ENCODE measurements at regions not wholly inside any gene's neighbourhood (a gene's known extent, or its start where the extent isn't known, plus 50 kb on each side); places are given as distances from the start of the nearest gene placed in this dataset.

DNA sequence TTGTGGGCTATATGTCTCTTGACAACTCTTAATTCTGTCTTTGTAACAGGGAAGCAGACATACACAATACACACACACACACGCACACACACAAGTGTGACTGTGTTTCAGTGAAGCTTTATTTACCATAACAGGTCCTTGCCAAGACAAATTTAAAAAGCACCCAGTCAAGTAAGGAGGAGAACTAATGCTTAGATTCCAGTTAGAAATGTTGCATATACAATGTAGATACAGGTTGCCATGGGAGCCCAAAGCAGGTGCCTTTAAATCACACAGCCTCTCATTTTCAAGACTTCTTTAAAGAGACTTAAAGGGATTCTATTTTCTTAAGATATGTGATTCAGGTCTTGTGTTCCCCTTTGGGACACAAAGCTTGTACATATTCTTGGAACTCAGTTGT, 1551.9 kb downstream of the EFNB2 start:
- Histone ChIP-seq H3K9me3 (ENCODE audit: control insufficient read depth in 2 of 3, low read length in 3 of 3) (no peaks in the 10 kb centered on the region), H3K36me3 (ENCODE audit: control insufficient read depth in 2 of 3, insufficient read depth in 3 of 3, low read length in 3 of 3) (no peaks in the 10 kb centered on the region), H3K4me3 (ENCODE audit: low read length) (no peak overlapping the region), H3K27ac (ENCODE audit: low read depth, low read length) (peak overlapping the region; percentile 33), H3K4me1 (ENCODE audit: control insufficient read depth in 2 of 2, insufficient read depth in 2 of 2, low read length in 2 of 2) (peaks cover 0 to 8% of the 10 kb centered on the region in 2 donors), H3K27me3 (ENCODE audit: control insufficient read depth in 2 of 2, insufficient read depth in 2 of 2, low read length in 2 of 2) (no peaks in the 10 kb centered on the region)
- H3K27me3 Mint-ChIP-seq, result no peaks in the 10 kb centered on the region
- peak overlapping the region in 6 of 9 donors; percentile 2 to 35 (median 18) for H3K27ac Mint-ChIP-seq
- no peaks in the 10 kb centered on the region for H3K36me3 Mint-ChIP-seq
- H3K4me1 Mint-ChIP-seq, result peaks cover 13 to 38% (median 26%) of the 10 kb centered on the region in 7 donors
- DNase-seq (no peak), ATAC-seq (no peak)
- CTCF ChIA-PET, result no interaction called here
- H3K4me3 Mint-ChIP-seq, result peak overlapping the region in 1 of 10 donors; percentile 36
- no peaks in the 10 kb centered on the region for H3K9me3 Mint-ChIP-seq
- intact Hi-C loops (cut with micrococcal nuclease), result loop anchor here in 1 of 2 donors (5.0 kb wide), 1 partner anchor 154 kb away; no protein-coding TSS in a partner anchor
- POLR2A ChIA-PET, result no interaction called here

- ChIA-PET CTCF (no interaction called here), POLR2A (no interaction called here)
- no peaks in the 10 kb centered on the region for H3K9me3 Mint-ChIP-seq
- peaks cover 15 to 46% (median 36%) of the 10 kb centered on the region in 7 donors for H3K4me1 Mint-ChIP-seq
- Histone ChIP-seq H3K4me3 (ENCODE audit: low read length) (no peak overlapping the region), H3K27ac (ENCODE audit: low read depth, low read length) (no peak overlapping the region), H3K4me1 (ENCODE audit: control insufficient read depth in 2 of 2, insufficient read depth in 2 of 2, low read length in 2 of 2) (peaks cover 0 to 8% of the 10 kb centered on the region in 2 donors), H3K9me3 (ENCODE audit: control insufficient read depth in 2 of 3, low read length in 3 of 3) (no peaks in the 10 kb centered on the region), H3K36me3 (ENCODE audit: control insufficient read depth in 2 of 3, insufficient read depth in 3 of 3, low read length in 3 of 3) (no peaks in the 10 kb centered on the region), H3K27me3 (ENCODE audit: control insufficient read depth in 2 of 2, insufficient read depth in 2 of 2, low read length in 2 of 2) (no peaks in the 10 kb centered on the region)
- intact Hi-C loops (cut with micrococcal nuclease), result loop anchor here in 1 of 2 donors (5.0 kb wide), 1 partner anchor 157 kb away; no protein-coding TSS in a partner anchor
- no peaks in the 10 kb centered on the region for H3K27me3 Mint-ChIP-seq
- H3K4me3 Mint-ChIP-seq, result no peak overlapping the region
- H3K27ac Mint-ChIP-seq, result peak overlapping the region in 1 of 9 donors; percentile 34
- ATAC-seq, result no peak
- H3K36me3 Mint-ChIP-seq, result no peaks in the 10 kb centered on the region
- no peak for DNase-seq
Measured at GRCh38 chr13:104980586-104980985, 1554.9 kb downstream of the EFNB2 start.

GRCh38 chr13:104979281-104980030, 1556.0 kb downstream of the EFNB2 start:
- intact Hi-C loops (cut with micrococcal nuclease), result loop anchor here in 1 of 2 donors (5.0 kb wide), 1 partner anchor 158 kb away; no protein-coding TSS in a partner anchor
- Histone ChIP-seq H3K9me3 (ENCODE audit: control insufficient read depth in 2 of 3, low read length in 3 of 3) (no peaks in the 10 kb centered on the region), H3K36me3 (ENCODE audit: control insufficient read depth in 2 of 3, insufficient read depth in 3 of 3, low read length in 3 of 3) (no peaks in the 10 kb centered on the region), H3K4me1 (ENCODE audit: control insufficient read depth in 2 of 2, insufficient read depth in 2 of 2, low read length in 2 of 2) (no peaks in the 10 kb centered on the region), H3K4me3 (ENCODE audit: low read length) (no peak overlapping the region), H3K27me3 (ENCODE audit: control insufficient read depth in 2 of 2, insufficient read depth in 2 of 2, low read length in 2 of 2) (no peaks in the 10 kb centered on the region), H3K27ac (ENCODE audit: low read depth, low read length) (no peak overlapping the region)
- Mint-ChIP-seq H3K36me3 (no peaks in the 10 kb centered on the region), H3K4me1 (peaks cover 6 to 37% (median 32%) of the 10 kb centered on the region in 7 donors), H3K27me3 (no peaks in the 10 kb centered on the region), H3K9me3 (no peaks in the 10 kb centered on the region), H3K27ac (no peak overlapping the region), H3K4me3 (no peak overlapping the region)
- ATAC-seq (no peak), DNase-seq (no peak)
- CTCF ChIA-PET, result no interaction called here
- POLR2A ChIA-PET, result no interaction called here

DNA sequence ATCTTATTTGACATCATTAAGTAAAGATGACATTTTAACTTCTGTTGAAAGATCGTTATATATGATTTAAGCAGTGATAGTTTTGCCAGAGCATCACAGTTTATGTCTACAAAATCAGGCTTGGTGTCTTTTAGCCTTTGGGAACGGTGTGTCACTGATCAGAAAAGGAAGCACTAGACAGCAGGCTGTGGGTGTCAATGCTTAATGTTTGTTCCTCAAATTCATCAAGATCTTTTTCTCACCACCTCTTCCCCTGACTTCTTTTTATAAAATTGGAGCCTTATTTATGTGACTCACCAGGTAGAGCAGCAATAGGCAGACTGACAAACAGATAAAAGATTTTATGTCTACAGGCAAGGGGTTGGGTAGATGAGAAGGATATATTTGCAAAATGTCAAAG, 1558.5 kb downstream of the EFNB2 start:
- POLR2A ChIA-PET, result no interaction called here
- H3K27me3 Mint-ChIP-seq, result no peaks in the 10 kb centered on the region

DNA sequence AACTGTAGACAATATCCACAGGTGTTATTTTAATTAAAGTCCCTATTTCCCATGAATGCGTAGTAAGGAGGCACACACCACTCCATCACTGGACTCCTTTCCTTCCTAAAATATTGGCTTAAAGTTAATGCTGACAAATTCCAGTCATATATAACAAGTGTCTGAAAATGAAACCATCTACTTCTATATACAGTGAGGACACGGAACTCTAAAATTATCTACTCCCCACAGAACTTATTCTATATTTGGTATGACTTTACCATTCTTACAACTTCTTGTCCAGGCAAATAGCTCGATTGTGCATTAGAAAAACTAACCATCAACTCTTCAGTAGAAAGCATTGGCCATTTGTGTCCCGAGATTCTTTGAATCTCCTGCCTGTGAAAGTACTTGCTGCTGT, 1560.2 kb downstream of the EFNB2 start:
- no peak overlapping the region for H3K27ac ChIP-seq (ENCODE audit: low read depth, low read length)
- ChIA-PET POLR2A (no interaction called here), CTCF (no interaction called here)
- H3K4me3 Mint-ChIP-seq, result no peak overlapping the region
- H3K9me3 ChIP-seq (ENCODE audit: control insufficient read depth in 2 of 3, low read length in 3 of 3), result no peaks in the 10 kb centered on the region
- H3K4me1 ChIP-seq (ENCODE audit: control insufficient read depth in 2 of 2, insufficient read depth in 2 of 2, low read length in 2 of 2), result no peaks in the 10 kb centered on the region
- no peaks in the 10 kb centered on the region for H3K27me3 Mint-ChIP-seq
- no peaks in the 10 kb centered on the region for H3K36me3 Mint-ChIP-seq
- H3K4me1 Mint-ChIP-seq, result peaks cover 0 to 17% (median 9%) of the 10 kb centered on the region in 7 donors
- DNase-seq (no peak), ATAC-seq (no peak)
- no peak overlapping the region for H3K4me3 ChIP-seq (ENCODE audit: low read length)
- intact Hi-C loops (cut with micrococcal nuclease), result no loop called here
- H3K36me3 ChIP-seq (ENCODE audit: control insufficient read depth in 2 of 3, insufficient read depth in 3 of 3, low read length in 3 of 3), result no peaks in the 10 kb centered on the region
- no peaks in the 10 kb centered on the region for H3K27me3 ChIP-seq (ENCODE audit: control insufficient read depth in 2 of 2, insufficient read depth in 2 of 2, low read length in 2 of 2)
- no peak overlapping the region for H3K27ac Mint-ChIP-seq
- H3K9me3 Mint-ChIP-seq, result no peaks in the 10 kb centered on the region

More for the DNA sequence above, 1558.5 kb downstream of the EFNB2 start:
- no peaks in the 10 kb centered on the region for H3K36me3 Mint-ChIP-seq
- CTCF ChIA-PET, result no interaction called here
- no peaks in the 10 kb centered on the region for H3K9me3 ChIP-seq (ENCODE audit: control insufficient read depth in 2 of 3, low read length in 3 of 3)
- no peaks in the 10 kb centered on the region for H3K4me1 ChIP-seq (ENCODE audit: control insufficient read depth in 2 of 2, insufficient read depth in 2 of 2, low read length in 2 of 2)
- intact Hi-C loops (cut with micrococcal nuclease), result no loop called here
- no peaks in the 10 kb centered on the region for H3K36me3 ChIP-seq (ENCODE audit: control insufficient read depth in 2 of 3, insufficient read depth in 3 of 3, low read length in 3 of 3)
- no peak overlapping the region for H3K27ac Mint-ChIP-seq
- no peaks in the 10 kb centered on the region for H3K27me3 ChIP-seq (ENCODE audit: control insufficient read depth in 2 of 2, insufficient read depth in 2 of 2, low read length in 2 of 2)
- no peak overlapping the region for H3K4me3 ChIP-seq (ENCODE audit: low read length)
- peaks cover 0 to 21% (median 17%) of the 10 kb centered on the region in 7 donors for H3K4me1 Mint-ChIP-seq
- no peak for DNase-seq
- H3K4me3 Mint-ChIP-seq, result no peak overlapping the region
- ATAC-seq, result no peak
- H3K9me3 Mint-ChIP-seq, result no peaks in the 10 kb centered on the region
- H3K27ac ChIP-seq (ENCODE audit: low read depth, low read length), result no peak overlapping the region

DNA sequence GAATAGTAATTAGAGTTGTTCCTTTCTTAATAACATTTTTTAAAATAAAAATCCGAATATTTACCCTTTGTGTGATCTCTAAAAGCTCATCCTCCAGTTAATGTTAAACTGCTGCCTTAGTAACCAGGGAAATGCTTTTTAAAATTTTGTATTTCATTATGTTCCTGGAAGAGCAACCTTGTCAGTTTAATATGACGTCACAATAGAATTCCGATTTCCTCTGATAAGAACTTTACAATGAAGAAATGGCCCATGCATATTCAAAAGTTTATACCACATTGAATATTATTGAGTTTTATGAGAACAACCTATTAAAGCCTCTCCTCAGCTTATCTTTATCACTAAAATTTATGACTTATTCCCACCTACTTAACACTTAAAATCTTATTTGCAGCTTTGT, 1566.6 kb downstream of the EFNB2 start:
- H3K4me1 ChIP-seq (ENCODE audit: control insufficient read depth in 2 of 2, insufficient read depth in 2 of 2, low read length in 2 of 2), result no peaks in the 10 kb centered on the region
- no peaks in the 10 kb centered on the region for H3K36me3 ChIP-seq (ENCODE audit: control insufficient read depth in 2 of 3, insufficient read depth in 3 of 3, low read length in 3 of 3)
- DNase-seq (no peak), ATAC-seq (no peak)
- ChIA-PET POLR2A (no interaction called here), CTCF (no interaction called here)
- Mint-ChIP-seq H3K27ac (no peak overlapping the region), H3K36me3 (no peaks in the 10 kb centered on the region), H3K9me3 (no peaks in the 10 kb centered on the region), H3K27me3 (peaks cover 0 to 4% (median 0%) of the 10 kb centered on the region in 5 donors), H3K4me1 (peaks cover 0 to 1% (median 0%) of the 10 kb centered on the region in 7 donors), H3K4me3 (no peak overlapping the region)
- no peaks in the 10 kb centered on the region for H3K27me3 ChIP-seq (ENCODE audit: control insufficient read depth in 2 of 2, insufficient read depth in 2 of 2, low read length in 2 of 2)
- no peak overlapping the region for H3K27ac ChIP-seq (ENCODE audit: low read depth, low read length)
- H3K4me3 ChIP-seq (ENCODE audit: low read length), result no peak overlapping the region
- intact Hi-C loops (cut with micrococcal nuclease), result no loop called here
- no peaks in the 10 kb centered on the region for H3K9me3 ChIP-seq (ENCODE audit: control insufficient read depth in 2 of 3, low read length in 3 of 3)
